Stomach smooth muscle (tissue), 2 donors: ENCODE measurements at regions not wholly inside any gene's neighbourhood (a gene's known extent, or its start where the extent isn't known, plus 50 kb on each side); places are given as distances from the start of the nearest gene placed in this dataset.
"Not testable (repeated sequence)": the region's sequence is repeated elsewhere in the genome, so short reads cannot be mapped to it uniquely, and the experiment has no call there.

Experiments
- H3K27ac ChIP-seq: one replicate; pipeline ENCODE4 v1.7.0; 2013; ENCODE audit warnings: mild to moderate bottlenecking, low read length, inconsistent platforms
- H3K27me3 ChIP-seq, 2 donors: one replicate each; pipeline ENCODE4 v1.7.0; 2013; ENCODE audit warnings: low read length in 2 of 2; ENCODE audit not compliant: insufficient read depth in 2 of 2, control insufficient read depth in 1 of 2
- H3K36me3 ChIP-seq, 2 donors: one replicate each; pipeline ENCODE4 v1.7.0; 2013; ENCODE audit warnings: low read length in 2 of 2; ENCODE audit not compliant: control insufficient read depth in 2 of 2, insufficient read depth in 2 of 2
- H3K4me1 ChIP-seq: one replicate; pipeline ENCODE4 v1.7.0; 2013; ENCODE audit warnings: low read length; ENCODE audit not compliant: control insufficient read depth, insufficient read depth
- H3K4me3 ChIP-seq, 2 donors: one replicate each; pipeline ENCODE4 v1.7.0; 2013; ENCODE audit warnings: low read length in 2 of 2
- H3K9ac ChIP-seq, 2 donors: one replicate each; pipeline ENCODE4 v1.7.0; 2013; ENCODE audit warnings: low read length in 2 of 2, mild to moderate bottlenecking in 1 of 2
- H3K9me3 ChIP-seq, 2 donors: one replicate each; pipeline ENCODE4 v1.7.0; 2013; ENCODE audit warnings: low read length in 2 of 2; ENCODE audit not compliant: control insufficient read depth in 2 of 2
- donor health status: healthy.
- donor health status: Pancreatic carcinoma.

DNA sequence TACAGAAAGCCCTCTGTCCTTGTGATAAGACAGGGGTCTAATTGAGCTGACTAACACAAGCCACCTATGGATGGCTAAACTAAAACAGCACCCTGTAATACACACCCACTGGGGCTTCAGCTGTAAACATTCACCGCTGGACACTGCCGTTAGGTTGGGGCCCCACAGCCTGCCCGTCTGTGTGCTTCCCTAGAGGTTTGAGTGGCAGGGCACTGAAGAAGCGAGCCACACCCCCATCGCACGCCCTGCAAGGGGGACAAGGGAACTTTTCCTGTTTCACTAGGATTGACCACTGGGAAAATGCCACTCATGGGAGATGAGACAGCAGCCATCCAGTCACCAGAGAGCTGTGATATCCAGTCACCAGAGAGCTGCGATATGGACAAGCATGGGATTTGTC, 335.7 kb upstream of the CFAP20DC start:
- Histone ChIP-seq H3K4me3 (no peak overlapping the region), H3K36me3 (no peaks in the 10 kb centered on the region), H3K4me1 (no peaks in the 10 kb centered on the region), H3K27me3 (no peaks in the 10 kb centered on the region), H3K9me3 (no peaks in the 10 kb centered on the region), H3K9ac (no peak overlapping the region), H3K27ac (no peak overlapping the region)

DNA sequence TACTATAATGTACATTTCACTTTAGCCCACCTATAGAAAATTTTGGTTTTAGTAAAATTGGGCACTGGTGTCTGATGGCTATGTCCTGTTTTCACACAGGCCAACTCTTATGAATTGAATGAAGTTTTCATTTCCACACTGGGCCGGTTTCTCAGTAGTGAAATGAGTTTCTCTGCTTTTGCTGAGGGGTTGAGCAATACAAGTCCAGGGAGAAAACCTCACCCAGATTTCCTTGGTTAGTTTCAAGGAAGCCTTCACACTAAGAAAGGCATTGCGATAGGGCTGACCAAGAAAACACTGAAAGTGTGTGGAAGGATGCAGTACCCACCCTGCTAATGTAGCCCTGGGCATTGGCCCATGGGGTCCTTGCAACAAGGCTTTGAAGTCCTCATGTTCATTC, 331.5 kb upstream of the CFAP20DC start:
- no peak overlapping the region for H3K4me3 ChIP-seq
- no peaks in the 10 kb centered on the region for H3K4me1 ChIP-seq
- H3K9ac ChIP-seq, result no peak overlapping the region
- H3K36me3 ChIP-seq, result no peaks in the 10 kb centered on the region
- no peaks in the 10 kb centered on the region for H3K9me3 ChIP-seq
- H3K27ac ChIP-seq, result no peak overlapping the region
- peaks cover 0 to 2% of the 10 kb centered on the region in 2 donors for H3K27me3 ChIP-seq

DNA sequence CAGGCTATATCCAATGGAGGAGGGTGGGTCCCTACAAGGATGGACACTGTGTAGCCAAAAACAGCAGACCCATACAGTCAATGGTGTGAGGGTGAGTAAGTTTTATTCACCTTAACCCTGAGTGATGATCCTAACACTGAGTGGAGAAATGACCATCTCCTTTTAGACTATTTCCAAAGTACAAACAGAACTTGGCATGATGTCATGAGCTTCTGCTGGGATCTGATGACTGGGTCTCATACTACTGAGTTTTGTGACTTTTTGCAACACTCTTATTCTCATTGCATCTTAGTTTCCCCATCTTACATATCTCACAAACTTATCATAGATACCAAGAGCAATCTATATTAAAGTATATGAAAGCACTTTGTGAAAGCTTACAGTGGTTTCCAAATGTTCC, 330.3 kb upstream of the CFAP20DC start:
- Histone ChIP-seq H3K9ac (no peak overlapping the region), H3K36me3 (no peaks in the 10 kb centered on the region), H3K27ac (no peak overlapping the region), H3K4me1 (no peaks in the 10 kb centered on the region), H3K27me3 (peaks cover 0 to 2% of the 10 kb centered on the region in 2 donors), H3K4me3 (no peak overlapping the region), H3K9me3 (no peaks in the 10 kb centered on the region)

DNA sequence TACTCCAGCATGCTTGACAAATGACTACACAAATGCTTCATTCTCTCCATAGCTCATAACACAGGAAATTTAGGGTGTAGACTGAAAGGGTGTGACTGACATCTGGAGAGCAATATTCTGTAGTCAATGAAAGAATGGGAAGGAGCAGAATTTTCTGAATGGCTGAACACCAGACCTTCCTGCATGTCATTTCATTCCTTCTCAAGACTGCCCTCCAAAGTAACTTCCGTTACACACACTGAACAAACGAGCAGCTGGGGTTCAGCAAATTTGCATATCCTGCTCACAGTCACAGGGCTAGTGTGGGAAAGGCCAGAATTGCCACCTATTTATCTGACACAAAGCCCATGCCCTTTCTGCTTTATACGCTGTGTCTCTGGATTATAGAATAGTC, 325.0 kb upstream of the CFAP20DC start:
- H3K9me3 ChIP-seq, result peaks cover 0 to 2% of the 10 kb centered on the region in 2 donors
- peaks cover 0 to 2% of the 10 kb centered on the region in 2 donors for H3K27me3 ChIP-seq
- H3K9ac ChIP-seq, result no peak overlapping the region

DNA sequence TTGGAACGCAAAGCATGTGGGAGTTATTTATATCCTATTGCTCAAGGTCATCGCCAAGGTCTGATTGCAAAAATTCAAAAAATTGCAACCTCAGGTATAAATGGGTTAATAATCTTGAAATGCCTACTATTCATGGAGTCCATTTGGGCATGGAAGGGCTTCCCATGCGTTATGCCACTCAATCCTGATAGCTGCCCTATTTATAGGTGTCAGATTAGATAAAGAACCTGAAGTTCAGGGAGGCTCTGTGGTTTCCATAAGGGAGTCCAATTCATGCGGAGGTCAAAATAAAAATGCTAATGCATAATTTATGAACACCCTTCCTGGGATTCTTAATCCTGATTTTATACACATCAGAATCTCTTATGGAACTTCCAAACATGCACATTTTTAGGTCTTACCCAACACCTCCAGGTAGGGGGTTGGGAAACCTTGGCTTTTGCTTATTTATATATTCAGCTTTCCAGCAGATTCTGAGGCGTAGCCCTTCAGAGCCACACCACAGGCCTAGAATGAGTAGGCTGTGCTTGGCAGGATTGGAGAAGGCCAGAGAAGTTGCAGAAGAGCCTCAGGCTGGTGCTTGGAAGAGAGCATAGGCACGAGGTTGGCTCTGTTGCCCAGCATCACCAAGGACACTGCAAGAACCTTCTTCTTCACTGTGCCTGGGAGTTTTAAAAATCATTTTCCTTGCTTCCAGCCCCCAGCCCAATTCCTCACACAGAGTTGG, 324.4 kb upstream of the CFAP20DC start:
- Histone ChIP-seq H3K36me3 (no peaks in the 10 kb centered on the region), H3K9me3 (peaks cover 0 to 2% of the 10 kb centered on the region in 2 donors), H3K27me3 (peaks cover 0 to 2% of the 10 kb centered on the region in 2 donors), H3K9ac (no peak overlapping the region), H3K27ac (no peak overlapping the region), H3K4me1 (no peaks in the 10 kb centered on the region), H3K4me3 (no peak overlapping the region)

More for the DNA sequence above, 325.0 kb upstream of the CFAP20DC start:
- Histone ChIP-seq H3K4me3 (no peak overlapping the region), H3K4me1 (no peaks in the 10 kb centered on the region), H3K27ac (no peak overlapping the region), H3K36me3 (no peaks in the 10 kb centered on the region)

DNA sequence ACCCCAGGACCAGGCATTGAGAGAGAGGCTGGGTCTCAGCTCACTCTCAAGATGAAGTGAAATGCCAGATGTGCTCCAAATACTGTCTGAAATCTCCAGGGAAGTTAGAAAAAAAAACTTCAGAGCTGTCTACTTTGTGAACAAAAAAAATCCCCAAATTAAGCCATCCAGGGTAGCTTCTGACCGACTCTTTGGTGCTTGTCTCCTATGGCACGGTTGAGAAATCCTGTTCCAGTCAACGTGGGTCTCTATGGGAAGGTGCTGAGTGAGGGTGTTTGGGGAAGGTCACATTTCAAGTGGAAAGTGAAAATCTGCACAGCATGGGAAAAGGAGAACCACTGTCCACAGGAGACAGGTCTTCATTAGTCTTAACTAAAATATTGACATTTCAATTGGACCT, 322.5 kb upstream of the CFAP20DC start:
- H3K9me3 ChIP-seq, result peaks cover 0 to 2% of the 10 kb centered on the region in 2 donors
- peaks cover 0 to 2% of the 10 kb centered on the region in 2 donors for H3K27me3 ChIP-seq
- H3K4me3 ChIP-seq, result no peak overlapping the region
- no peak overlapping the region for H3K27ac ChIP-seq
- H3K36me3 ChIP-seq, result no peaks in the 10 kb centered on the region
- no peak overlapping the region for H3K9ac ChIP-seq
- no peaks in the 10 kb centered on the region for H3K4me1 ChIP-seq

DNA sequence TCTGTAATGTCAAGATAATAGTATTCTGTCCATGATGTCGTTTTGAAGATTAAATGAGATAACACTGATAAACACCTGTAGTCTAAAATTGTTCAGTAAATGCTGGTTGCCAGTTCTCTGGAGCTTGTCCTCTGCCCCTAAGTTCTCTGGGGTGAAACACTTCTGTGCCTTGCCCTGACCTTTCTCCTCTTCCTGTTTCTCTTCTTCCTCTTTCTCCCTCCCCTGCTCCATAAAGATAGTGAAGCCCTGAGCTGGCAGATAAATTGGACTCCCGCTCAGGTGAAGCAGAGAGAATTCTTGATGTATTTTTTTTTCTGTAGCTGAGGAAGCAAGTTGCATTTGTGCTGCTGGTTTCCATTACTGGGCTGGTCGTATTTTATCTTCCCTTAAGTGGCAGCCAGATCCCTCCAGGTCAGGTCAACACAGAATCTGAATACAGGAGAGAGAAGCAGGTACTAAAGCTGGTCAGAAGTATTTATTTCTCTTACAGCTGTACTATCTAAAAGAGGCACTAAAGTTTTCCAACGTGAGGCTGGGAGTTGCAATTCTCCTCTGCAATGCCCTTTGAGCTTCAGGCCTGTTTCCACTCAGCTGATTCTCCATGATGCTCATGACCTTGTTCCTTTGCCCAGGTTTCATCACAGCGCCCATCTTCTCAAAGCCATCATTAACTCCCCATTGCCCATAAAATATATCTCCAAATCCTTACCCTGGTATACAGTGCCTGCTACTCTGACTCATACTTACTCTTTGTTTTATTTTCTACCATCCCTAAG, 319.3 kb upstream of the CFAP20DC start:
- H3K4me1 ChIP-seq, result no peaks in the 10 kb centered on the region
- no peaks in the 10 kb centered on the region for H3K36me3 ChIP-seq
- no peak overlapping the region for H3K27ac ChIP-seq
- H3K9ac ChIP-seq, result no peak overlapping the region
- H3K27me3 ChIP-seq, result no peaks in the 10 kb centered on the region
- H3K9me3 ChIP-seq, result peaks cover 0 to 2% of the 10 kb centered on the region in 2 donors
- H3K4me3 ChIP-seq, result no peak overlapping the region

DNA sequence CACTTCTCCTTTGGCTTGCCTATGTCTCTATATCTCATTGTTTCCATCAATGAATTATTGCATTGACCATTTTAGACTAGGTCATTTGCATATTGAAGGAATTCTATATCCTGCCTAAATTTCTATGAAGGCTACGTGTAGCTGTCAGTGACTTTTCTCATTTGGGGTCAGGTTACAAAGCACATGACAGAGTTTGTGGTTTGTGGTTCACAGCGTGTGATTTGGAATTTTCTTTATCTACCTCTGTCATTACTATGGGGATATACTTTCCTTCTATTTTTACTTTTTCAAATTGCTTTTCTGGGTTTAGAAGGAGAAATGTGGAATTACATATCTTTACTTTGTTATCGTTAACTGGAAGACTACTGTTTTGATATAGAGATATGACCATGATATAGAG, 317.3 kb upstream of the CFAP20DC start:
- Histone ChIP-seq H3K9me3 (peaks cover 0 to under 1% of the 10 kb centered on the region in 2 donors), H3K4me1 (no peaks in the 10 kb centered on the region), H3K4me3 (no peak overlapping the region), H3K9ac (no peak overlapping the region), H3K27me3 (no peaks in the 10 kb centered on the region), H3K27ac (no peak overlapping the region), H3K36me3 (no peaks in the 10 kb centered on the region)

DNA sequence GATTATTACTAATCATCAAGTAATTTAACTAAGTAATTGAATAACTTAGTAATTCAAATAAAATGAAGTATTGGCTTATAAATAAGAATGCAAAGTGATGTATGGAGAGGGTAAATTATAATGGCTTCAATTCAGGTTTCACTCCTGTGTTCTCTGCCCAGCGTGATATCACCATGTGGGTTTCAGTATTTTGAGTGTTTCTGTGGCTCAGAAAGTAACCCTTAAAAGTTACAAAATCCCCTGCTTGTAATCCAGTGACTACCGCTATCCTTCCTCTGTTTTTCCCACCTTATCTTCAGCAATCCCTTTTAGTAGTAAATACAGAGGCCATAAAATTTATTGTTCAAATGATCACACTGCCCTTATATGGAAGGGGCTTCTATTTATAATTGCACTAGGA, 316.4 kb upstream of the CFAP20DC start:
- H3K36me3 ChIP-seq, result no peaks in the 10 kb centered on the region
- no peaks in the 10 kb centered on the region for H3K27me3 ChIP-seq
- no peak overlapping the region for H3K27ac ChIP-seq
- no peaks in the 10 kb centered on the region for H3K4me1 ChIP-seq
- no peak overlapping the region for H3K4me3 ChIP-seq
- H3K9ac ChIP-seq, result no peak overlapping the region
- H3K9me3 ChIP-seq, result no peaks in the 10 kb centered on the region

DNA sequence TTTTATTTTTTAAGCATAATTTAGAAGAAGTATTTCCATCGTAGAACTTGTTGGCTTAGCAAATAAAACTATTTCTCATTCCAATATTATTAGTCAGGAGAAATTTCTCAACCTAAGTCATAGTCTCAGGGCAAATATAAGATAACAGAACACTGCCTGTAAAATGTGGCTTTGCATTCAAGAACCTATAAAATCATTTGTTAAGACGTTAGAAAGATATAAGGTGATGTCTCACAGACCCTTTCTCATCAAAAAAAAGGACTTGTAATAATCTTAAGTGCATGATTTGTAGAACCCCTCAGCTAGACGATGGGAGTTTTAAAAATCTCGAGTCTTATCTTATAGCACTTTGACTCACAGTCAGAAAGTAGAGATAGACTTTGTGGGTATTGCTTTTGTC, 314.7 kb upstream of the CFAP20DC start:
- no peaks in the 10 kb centered on the region for H3K27me3 ChIP-seq
- no peak overlapping the region for H3K27ac ChIP-seq
- no peaks in the 10 kb centered on the region for H3K4me1 ChIP-seq
- H3K4me3 ChIP-seq, result no peak overlapping the region
- no peaks in the 10 kb centered on the region for H3K9me3 ChIP-seq
- H3K9ac ChIP-seq, result no peak overlapping the region
- H3K36me3 ChIP-seq, result no peaks in the 10 kb centered on the region

DNA sequence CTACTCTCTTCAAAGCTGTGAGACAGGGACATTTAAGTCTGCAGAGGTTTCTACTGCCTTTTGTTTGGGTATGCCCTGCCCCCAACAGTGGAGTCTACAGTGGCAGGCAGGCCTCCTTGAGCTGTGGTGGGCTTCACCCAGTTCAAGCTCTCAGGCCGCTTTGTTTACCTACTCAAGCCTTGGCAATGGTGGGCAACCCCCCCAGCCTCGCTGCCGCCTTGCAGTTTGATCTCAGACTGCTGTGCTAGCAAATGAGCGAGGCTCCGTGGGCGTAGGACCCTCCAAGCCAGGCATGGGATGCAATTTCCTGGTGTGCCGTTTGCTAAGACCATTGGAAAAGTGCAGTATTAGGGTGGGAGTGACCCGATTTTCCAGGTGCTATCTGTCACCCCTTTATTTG, 310.5 kb upstream of the CFAP20DC start:
- not testable (repeated sequence) for H3K27ac ChIP-seq, H3K27me3 ChIP-seq, H3K9ac ChIP-seq, H3K9me3 ChIP-seq, H3K4me3 ChIP-seq, H3K36me3 ChIP-seq, H3K4me1 ChIP-seq
